ENCODE measurements at regions not wholly inside any gene's neighbourhood (a gene's known extent, or its start where the extent isn't known, plus 50 kb on each side); places are given as distances from the start of the nearest gene placed in this dataset.

DNA sequence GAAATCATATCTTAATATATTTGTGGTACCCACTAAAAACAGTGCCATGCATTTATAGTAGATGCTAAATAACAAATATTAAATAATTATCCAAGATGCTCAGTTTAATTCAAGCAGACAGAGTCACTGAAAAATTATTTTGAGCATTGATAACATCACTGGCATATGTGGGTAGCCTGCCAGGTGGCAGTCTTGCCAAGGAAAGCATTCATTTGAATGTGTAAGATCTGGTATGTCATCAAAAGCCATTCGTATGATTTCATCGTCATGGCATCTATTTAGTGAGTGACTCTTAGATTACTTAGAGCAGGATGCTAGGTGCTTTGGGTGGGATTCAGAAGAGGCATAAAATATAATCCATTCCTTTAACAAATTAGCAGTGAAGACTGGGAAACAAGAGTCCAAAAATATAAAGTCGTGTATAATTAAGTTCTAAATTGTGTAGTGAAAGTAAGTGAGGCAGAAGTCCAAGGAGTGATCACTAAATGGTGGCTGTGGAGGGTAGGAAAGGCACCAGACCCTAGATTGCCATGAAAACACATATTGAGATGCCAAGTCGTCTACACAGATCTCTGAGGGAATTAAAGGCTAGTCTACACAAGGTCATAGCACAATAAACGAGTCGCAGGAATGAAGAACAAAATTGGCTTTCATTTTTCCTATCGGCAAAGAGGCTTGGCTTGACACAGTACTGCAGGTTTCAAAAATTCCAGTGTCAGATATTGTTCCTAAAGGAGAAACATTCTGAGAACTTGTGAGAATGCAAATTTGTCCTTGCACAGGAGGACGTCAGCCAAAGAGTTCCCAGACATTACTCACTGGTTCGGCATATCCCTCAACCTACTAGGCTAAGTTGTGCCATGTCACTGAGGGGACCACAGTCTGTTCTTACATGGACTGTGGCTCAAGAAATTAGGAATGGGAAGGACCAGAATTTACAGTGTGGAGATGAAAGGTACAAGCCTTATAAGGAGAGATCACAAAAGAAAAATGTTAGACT lies 130.8 kb downstream of the LYPLAL1 start:
- no peak for DNase-seq

DNA sequence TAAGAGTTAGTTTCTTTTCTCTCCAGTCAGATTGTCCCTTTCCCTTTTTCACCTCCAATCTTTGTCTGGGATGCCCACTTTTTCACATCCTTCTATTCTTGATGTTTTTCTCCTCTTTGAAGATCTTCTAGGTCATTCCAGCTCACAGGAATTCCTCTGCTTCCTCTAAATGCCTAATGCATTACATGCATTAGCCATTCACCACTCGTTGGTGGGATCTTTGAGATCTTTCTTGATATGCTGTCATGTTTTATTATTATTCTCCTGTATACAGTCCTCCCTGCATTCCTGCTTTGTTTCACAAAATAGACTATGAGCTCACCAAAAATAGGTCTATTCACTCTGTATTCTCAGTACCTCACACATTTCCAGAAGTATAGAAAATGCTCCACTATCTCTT lies 129.0 kb downstream of the LYPLAL1 start:
- DNase-seq, result no peak

DNA sequence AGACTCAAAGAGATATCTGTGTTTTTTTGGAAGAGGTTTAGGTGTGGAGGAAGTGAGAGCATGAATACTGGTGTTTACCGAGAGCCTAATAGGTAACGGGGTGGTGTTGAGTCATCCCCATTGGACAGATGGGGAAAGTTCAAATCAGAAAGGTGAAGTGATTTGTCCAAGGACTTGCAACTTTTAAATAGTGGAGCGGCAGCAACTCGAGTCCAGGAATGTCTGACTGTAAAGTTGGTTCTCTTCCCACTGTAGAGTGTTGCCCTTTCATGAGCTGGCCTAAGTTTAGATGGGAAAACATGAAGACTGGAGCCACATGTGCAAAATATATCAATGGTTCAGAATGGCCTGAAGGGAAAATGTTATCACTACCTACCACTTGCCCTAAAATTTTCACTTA lies 125.7 kb downstream of the LYPLAL1 start:
- DNase-seq, result no peak

DNA sequence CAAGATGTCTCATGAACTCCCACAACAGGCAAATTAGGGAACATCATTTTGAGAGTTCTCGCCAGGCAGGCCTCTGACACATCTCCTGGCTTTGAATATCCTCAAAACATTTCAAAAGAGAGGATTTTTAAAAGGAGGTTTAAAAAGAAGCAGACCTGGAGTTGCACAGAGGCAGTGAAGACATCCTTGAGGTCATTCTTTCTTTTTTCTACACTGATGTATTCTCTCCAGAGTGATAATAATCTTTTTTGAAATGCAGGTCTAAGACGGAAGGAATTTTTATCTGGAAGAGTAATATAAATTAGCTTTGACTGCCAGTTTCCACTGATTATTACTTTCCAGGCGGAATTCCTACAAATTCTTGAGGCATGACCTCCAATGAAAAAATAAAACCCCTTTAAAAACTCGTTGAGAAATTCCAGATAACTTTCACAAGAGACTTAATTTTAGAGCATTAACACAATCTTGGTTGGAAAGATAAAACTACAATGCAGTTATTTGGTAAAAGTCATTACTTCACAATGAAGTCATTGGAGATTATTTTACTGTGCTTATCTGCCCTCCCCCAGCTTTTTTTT lies 125.0 kb downstream of the LYPLAL1 start:
- DNase-seq, result no peak

DNA sequence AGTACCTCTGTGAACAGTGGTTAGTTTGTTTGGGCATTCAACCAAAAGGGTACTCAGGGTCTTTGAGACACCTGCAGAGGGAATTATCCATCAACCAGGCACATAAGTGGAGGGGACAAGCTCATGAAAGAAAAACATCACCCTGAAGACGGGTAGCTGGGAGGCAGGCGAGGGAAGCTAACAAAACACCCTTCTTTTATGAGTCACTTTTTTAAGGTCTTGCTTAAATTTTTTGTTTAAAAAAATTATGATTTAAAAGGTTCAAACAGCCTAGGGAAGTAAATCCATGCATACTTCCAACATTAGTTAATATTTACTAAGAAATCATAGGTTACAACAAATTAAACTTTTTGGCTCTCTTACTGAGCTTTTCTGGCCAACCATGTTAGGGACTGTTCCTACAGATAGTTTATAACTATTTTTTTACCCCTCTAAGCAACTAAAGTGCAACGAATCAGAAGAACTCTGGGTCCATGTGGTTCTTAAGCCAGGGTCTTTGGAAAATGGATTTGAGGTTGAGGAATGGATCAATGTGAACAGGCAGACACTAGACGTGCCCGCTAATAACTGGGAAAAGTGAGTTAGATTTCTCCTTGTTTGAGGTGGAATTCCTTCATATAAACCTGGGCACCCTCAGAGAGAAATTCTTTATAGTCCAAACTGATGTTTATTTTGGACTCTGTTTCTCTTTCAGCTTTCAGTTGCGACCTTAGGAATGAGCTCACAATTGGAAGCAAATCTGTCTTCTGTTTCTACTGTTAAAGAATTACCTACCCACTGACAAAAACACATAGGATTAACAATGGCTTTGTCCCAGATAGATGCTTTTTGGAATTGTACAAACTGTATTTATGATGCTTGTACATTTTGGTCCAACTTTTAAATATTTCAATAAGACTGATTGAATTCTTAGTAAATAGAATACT lies 123.0 kb downstream of the LYPLAL1 start:
- no peak for DNase-seq

- DNase-seq, result no peak
Observed at GRCh38 chr1:219294251-219294650, 120.6 kb downstream of the LYPLAL1 start.

DNA sequence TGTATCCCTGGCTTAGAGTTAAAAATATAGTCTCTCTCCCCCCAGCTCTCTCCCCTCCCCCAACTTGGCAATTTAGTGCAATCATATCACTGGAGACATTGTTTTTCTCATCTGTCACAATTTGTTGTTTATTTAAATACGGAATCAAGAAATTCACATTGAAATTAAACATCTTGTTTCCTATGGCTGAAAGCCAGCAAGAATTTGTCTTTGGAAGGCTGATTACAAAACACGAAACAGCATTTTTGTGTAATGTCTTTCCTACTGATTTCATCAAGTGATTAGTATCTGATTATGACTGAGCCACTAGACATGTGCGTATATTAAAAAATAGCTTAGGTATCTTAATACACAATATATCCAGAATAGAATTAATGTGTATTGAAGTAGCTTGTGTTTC lies 119.7 kb downstream of the LYPLAL1 start:
- DNase-seq, result no peak

DNA sequence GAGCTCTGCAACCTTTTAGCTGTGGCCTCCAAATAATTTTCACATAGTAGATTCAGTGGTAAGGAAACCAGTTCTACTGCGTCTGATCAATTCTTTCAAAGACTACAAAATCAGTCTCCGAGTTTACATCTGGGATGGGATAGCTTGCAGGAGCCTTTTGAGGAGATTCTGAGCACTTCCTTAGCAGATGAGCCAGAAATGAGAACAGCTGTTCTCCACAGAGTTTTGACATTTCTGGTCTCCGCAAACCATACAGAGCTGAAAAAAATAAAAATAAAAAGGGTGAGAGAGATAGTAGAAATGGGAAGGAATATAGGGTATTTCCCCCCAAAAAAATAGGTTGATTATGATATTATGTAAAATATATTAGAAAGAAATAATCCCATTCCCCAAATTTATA lies 119.3 kb downstream of the LYPLAL1 start:
- no peak for DNase-seq

- DNase-seq, result no peak
Observed at GRCh38 chr1:219292341-219292740, 118.7 kb downstream of the LYPLAL1 start.

DNA sequence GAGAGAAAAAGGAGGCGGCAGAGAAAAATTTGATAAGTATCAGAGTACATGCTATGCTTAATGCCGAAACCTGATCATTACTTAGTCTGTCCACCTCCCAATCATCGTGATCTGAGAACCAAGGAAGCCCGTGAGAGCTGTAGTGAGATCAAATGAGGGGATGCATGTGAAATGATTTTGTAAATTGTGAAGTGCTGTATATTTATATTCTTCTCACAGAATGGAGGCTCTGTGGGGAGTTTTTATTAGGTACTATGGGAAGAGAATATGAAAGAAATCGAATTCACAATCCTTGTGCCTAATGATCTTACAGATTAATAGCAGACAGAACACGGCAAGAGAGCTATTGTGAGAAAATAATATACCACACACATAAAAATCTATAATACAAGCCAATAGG lies 115.5 kb downstream of the LYPLAL1 start:
- no peak for DNase-seq

GRCh38 chr1:219283541-219283940 lies 109.9 kb downstream of the LYPLAL1 start:
- no peak for DNase-seq

- DNase-seq, result no peak
Observed at GRCh38 chr1:219281831-219282230, 108.2 kb downstream of the LYPLAL1 start.

DNA sequence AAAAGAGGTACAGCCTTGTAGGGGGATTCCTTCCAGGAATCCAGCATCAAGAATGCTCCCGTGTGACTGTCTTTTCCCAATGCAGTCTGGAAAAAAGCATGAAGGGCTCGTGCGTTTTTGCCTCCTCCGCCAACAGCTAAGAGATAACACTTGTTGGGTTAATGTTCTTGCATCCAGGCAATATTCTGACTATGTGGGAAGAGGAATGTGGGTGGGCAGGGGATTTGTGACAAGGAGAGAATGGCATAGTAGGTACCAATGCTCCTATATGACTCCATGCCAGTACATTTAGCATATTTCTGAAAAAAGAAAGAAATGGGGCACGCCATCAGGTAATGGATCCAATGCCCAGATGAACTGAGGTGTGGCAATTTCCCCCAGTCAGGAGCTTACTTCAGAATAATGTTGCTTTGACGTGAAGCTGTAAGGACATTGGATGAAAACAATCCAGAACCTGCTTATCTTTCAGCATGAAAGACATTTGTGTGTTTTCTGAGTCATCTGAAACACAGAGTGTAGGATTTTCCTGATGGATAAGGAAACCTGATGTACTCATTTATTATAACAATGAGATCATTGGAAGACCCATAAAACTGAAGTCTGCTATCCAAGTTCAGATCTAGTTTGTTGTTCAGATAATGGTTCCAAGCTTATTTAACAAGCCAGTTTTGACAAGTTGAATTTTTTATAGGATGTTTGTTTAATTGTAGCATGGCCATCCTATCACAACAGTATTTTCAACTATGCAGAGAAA lies 105.5 kb downstream of the LYPLAL1 start:
- no peak for DNase-seq

DNA sequence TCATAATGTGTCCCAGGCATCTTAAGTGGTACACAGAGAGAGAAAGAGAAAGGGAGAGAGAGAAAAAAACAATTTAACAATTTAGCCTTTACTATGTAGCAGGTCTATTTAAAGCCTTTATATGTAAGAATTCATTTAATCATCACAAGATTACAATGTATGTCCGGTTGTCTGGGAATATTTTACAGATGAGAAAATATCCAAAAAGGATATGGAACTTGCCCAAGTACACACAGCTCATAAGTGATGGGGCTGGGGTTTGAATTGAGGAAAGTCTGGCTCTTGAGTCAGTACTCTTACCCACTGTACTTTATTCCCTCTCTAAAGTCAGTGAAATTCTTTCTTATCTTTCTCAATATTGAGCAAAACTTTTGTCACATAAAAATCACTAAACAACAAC lies 104.6 kb downstream of the LYPLAL1 start:
- DNase-seq, result no peak

- DNase-seq, result no peak
Observed at GRCh38 chr1:219277304-219278105, 103.8 kb downstream of the LYPLAL1 start.

GRCh38 chr1:219276049-219276738 lies 102.5 kb downstream of the LYPLAL1 start:
- DNase-seq, result no peak

GRCh38 chr1:219273088-219273686 lies 99.5 kb downstream of the LYPLAL1 start:
- DNase-seq, result no peak

GRCh38 chr1:219271818-219272535 lies 98.3 kb downstream of the LYPLAL1 start:
- DNase-seq, result no peak

GRCh38 chr1:219269171-219269570 lies 95.5 kb downstream of the LYPLAL1 start:
- DNase-seq, result no peak

- no peak for DNase-seq
Observed at GRCh38 chr1:219266524-219266923, 92.8 kb downstream of the LYPLAL1 start.
